Sigmoid colon (tissue), 4 donors: ENCODE measurements at regions not wholly inside any gene's neighbourhood (a gene's known extent, or its start where the extent isn't known, plus 50 kb on each side); places are given as distances from the start of the nearest gene placed in this dataset.

ENCODE experiments used
- CTCF ChIP-seq, 4 experiments: fragments of 450-650 bp in 3 of 4; fragments of 200-600 bp in 1 of 4; IDR thresholded peaks; one replicate each; pipeline ENCODE4 v1.5.1; 2016 to 2019; ENCODE audit warnings: antibody characterized with exemption in 4 of 4, mild to moderate bottlenecking in 3 of 4, moderate library complexity in 2 of 4
- EP300 ChIP-seq, 4 donors: sonication (generic); formaldehyde crosslinking; IDR thresholded peaks; one replicate each; pipeline ENCODE4 v1.6.1; 2017; ENCODE audit warnings: antibody characterized with exemption in 4 of 4
- POLR2A ChIP-seq, 2 donors: fragments of 450-650 bp; IDR thresholded peaks; one replicate each; pipeline ENCODE4 v1.6.1; 2016; ENCODE audit warnings: antibody characterized with exemption in 2 of 2, mild to moderate bottlenecking in 2 of 2, moderate library complexity in 2 of 2
- POLR2AphosphoS5 ChIP-seq, 4 donors: sonication (generic); formaldehyde crosslinking; IDR thresholded peaks; one replicate each; pipeline ENCODE4 v1.6.1; 2017; ENCODE audit warnings: antibody characterized with exemption in 4 of 4

- TF ChIP-seq CTCF (IDR thresholded peaks at IDR 0.05), result no peak
- no peak for TF ChIP-seq EP300 (IDR thresholded peaks at IDR 0.05)
- TF ChIP-seq POLR2A (IDR thresholded peaks at IDR 0.05), result no peak
- no peak for TF ChIP-seq POLR2AphosphoS5 (IDR thresholded peaks at IDR 0.05)
Measured at GRCh38 chr6:48176645-48177308, 65.8 kb upstream of the PTCHD4 start.
